NCI-H1105 treated with DMSO at 0.1 percent for 48 hours (cell line): ENCODE measurements at regions not wholly inside any gene's neighbourhood (a gene's known extent, or its start where the extent isn't known, plus 50 kb on each side); places are given as distances from the start of the nearest gene placed in this dataset.

Source experiments
- DNase-seq: peaks from one replicate; lab custom pipeline; 2025; lab: John Stamatoyannopoulos, UW

GRCh38 chr9:73011956-73012355 lies 59.1 kb upstream of the ALDH1A1 start:
- DNase-seq: no peak

GRCh38 chr9:73011181-73011750 lies 58.4 kb upstream of the ALDH1A1 start:
- no peak for DNase-seq

- no peak for DNase-seq
Observed at GRCh38 chr9:73009649-73010288, 56.9 kb upstream of the ALDH1A1 start.

- DNase-seq: no peak
Observed at GRCh38 chr9:73007966-73008672, 55.3 kb upstream of the ALDH1A1 start.

- no peak for DNase-seq
Observed at GRCh38 chr9:73006986-73007385, 54.1 kb upstream of the ALDH1A1 start.
